ENCODE measurements at regions not wholly inside any gene's neighbourhood (a gene's known extent, or its start where the extent isn't known, plus 50 kb on each side); places are given as distances from the start of the nearest gene placed in this dataset.
"Not testable (repeated sequence)": the region's sequence is repeated elsewhere in the genome, so short reads cannot be mapped to it uniquely, and the experiment has no call there.

DNA sequence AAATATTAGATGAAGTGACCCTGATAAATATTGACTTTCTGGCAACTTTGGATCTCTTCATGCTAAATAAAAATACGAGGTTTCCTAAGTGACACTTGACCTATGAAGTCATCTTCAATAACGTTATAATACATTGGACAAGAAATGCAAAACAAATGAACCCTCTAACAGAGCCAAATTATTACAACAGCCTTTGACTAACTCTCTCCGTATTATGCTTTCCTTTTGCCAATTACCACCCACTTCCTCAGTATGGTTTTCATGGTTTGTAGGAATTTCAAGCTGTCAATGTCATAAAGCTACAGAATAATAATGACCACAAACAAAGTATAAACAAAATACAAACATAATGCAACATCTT is 210.5 kb downstream of the MOXD1 start:
- Mint-ChIP-seq H3K9me3 (no peaks in the 10 kb centered on the region), H3K27me3 (ENCODE audit: low read depth) (no peaks in the 10 kb centered on the region), H3K36me3 (ENCODE audit: low read depth) (no peaks in the 10 kb centered on the region), H3K27ac (no peak overlapping the region), H3K4me1 (ENCODE audit: low read depth) (peaks cover 5% of the 10 kb centered on the region), H3K4me3 (ENCODE audit: low read depth) (no peak overlapping the region)
- intact Hi-C loops (cut with micrococcal nuclease): no loop called here
- no peak for DNase-seq (ENCODE audit: low spot score)

GRCh38 chr6:132190097-132190814 is 211.0 kb downstream of the MOXD1 start:
- no peak for DNase-seq (ENCODE audit: low spot score)
- Mint-ChIP-seq H3K4me3 (ENCODE audit: low read depth) (no peak overlapping the region), H3K36me3 (ENCODE audit: low read depth) (no peaks in the 10 kb centered on the region), H3K9me3 (no peaks in the 10 kb centered on the region), H3K4me1 (ENCODE audit: low read depth) (peaks cover 5% of the 10 kb centered on the region), H3K27me3 (ENCODE audit: low read depth) (no peaks in the 10 kb centered on the region), H3K27ac (no peak overlapping the region)
- intact Hi-C loops (cut with micrococcal nuclease): no loop called here

- intact Hi-C loops (cut with micrococcal nuclease): no loop called here
- no peak overlapping the region for H3K27ac Mint-ChIP-seq
Observed at GRCh38 chr6:132188556-132189264, 212.6 kb downstream of the MOXD1 start.

DNA sequence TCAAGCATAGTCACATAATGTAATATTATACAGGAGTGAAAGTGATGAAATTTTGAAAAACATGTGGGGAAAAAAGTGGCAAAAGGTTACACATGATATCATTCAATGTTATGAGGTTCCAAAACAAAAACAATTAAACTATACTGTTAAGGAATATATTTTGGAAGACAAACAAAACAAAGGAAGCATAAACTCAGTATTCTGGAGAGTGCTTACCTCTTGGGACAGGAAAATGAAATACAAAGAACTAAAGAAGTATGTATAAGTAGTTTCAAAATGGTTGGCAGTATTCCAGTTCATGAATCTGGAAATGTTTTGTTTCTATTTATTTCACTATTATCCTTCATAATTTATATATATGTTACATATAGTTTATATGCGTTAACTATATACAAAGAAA is 213.5 kb downstream of the MOXD1 start:
- peaks cover 5% of the 10 kb centered on the region for H3K4me1 Mint-ChIP-seq (ENCODE audit: low read depth)
- H3K27ac Mint-ChIP-seq: no peak overlapping the region
- no peaks in the 10 kb centered on the region for H3K36me3 Mint-ChIP-seq (ENCODE audit: low read depth)
- no peak overlapping the region for H3K4me3 Mint-ChIP-seq (ENCODE audit: low read depth)
- intact Hi-C loops (cut with micrococcal nuclease): no loop called here
- no peaks in the 10 kb centered on the region for H3K9me3 Mint-ChIP-seq
- H3K27me3 Mint-ChIP-seq (ENCODE audit: low read depth): no peaks in the 10 kb centered on the region
- DNase-seq (ENCODE audit: low spot score): no peak

More at GRCh38 chr6:132188556-132189264, 212.6 kb downstream of the MOXD1 start:
- DNase-seq (ENCODE audit: low spot score): no peak
- peaks cover 5% of the 10 kb centered on the region for H3K4me1 Mint-ChIP-seq (ENCODE audit: low read depth)
- H3K4me3 Mint-ChIP-seq (ENCODE audit: low read depth): no peak overlapping the region
- H3K9me3 Mint-ChIP-seq: no peaks in the 10 kb centered on the region
- no peaks in the 10 kb centered on the region for H3K27me3 Mint-ChIP-seq (ENCODE audit: low read depth)
- H3K36me3 Mint-ChIP-seq (ENCODE audit: low read depth): no peaks in the 10 kb centered on the region

DNA sequence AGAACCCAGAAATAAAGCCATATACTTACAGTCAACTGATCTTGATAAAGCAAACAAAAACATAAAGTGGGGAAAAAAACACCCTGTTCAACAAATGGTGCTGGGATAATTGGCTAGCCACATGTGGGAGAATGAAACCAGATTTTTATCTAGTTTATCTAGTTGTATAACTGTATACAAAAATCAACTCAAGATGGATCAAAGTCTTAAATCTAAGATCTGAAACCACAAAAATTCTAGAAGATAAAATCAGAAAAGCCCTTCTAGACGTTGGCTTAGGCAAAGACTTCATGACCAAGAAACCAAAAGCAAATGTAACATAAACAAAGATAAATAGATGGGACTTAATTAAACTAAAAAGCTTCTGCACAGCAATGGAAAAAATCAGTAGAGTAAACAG is 216.3 kb downstream of the MOXD1 start:
- H3K27ac Mint-ChIP-seq; H3K27me3 Mint-ChIP-seq (ENCODE audit: low read depth); H3K4me3 Mint-ChIP-seq (ENCODE audit: low read depth); H3K9me3 Mint-ChIP-seq; H3K36me3 Mint-ChIP-seq (ENCODE audit: low read depth); DNase-seq (ENCODE audit: low spot score); intact Hi-C loops (cut with micrococcal nuclease); H3K4me1 Mint-ChIP-seq (ENCODE audit: low read depth): not testable (repeated sequence)

GRCh38 chr6:132179955-132180354 is 221.3 kb downstream of the MOXD1 start:
- no peak overlapping the region for H3K4me3 Mint-ChIP-seq (ENCODE audit: low read depth)
- H3K9me3 Mint-ChIP-seq: peaks cover 8% of the 10 kb centered on the region
- H3K27me3 Mint-ChIP-seq (ENCODE audit: low read depth): no peaks in the 10 kb centered on the region
- intact Hi-C loops (cut with micrococcal nuclease): no loop called here
- H3K27ac Mint-ChIP-seq: no peak overlapping the region
- H3K4me1 Mint-ChIP-seq (ENCODE audit: low read depth): no peaks in the 10 kb centered on the region
- no peaks in the 10 kb centered on the region for H3K36me3 Mint-ChIP-seq (ENCODE audit: low read depth)
- no peak for DNase-seq (ENCODE audit: low spot score)

DNA sequence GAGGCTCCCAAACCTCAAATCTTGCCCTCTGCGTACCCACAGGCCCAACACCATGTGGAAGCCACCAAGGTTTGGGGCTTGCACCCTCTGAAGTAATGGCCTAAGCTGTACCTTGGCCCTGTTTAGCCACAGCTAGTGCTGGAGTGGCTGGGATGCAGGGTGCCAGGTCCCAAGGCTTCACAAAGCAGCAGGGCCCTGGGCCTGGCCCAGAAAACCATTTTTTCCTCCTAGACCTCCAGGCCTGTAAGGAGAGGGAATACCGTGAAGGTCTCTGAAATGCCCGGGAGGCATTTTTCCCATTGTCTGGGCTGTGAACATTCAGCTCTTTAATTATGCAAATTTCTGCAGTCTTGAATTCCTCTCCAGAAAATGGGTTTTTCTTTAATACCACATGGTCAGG is 223.7 kb upstream of the CCN2 start:
- no peak for DNase-seq (ENCODE audit: low spot score)
- peaks cover 8% of the 10 kb centered on the region for H3K9me3 Mint-ChIP-seq

DNA sequence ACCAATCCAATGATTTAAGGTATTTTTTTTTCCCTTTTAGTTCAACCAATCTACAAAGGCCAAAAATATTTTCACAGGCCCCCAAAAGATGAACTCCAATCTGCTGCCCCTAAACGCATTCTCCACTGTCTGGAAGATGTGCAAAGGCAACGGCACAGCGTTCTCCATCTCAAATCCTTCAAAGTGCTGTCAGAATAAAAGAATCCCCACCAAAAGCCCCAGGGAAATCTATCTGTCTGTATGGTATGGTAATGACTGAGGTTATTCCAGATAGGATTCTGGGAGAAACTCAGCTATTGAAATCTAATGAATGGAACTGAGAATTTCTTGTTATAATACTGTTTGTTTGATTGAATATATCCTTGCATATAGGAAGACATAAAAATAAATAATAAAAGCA is 217.8 kb upstream of the CCN2 start:
- no peak overlapping the region for H3K27ac Mint-ChIP-seq
- H3K4me1 Mint-ChIP-seq (ENCODE audit: low read depth): no peaks in the 10 kb centered on the region
- H3K4me3 Mint-ChIP-seq (ENCODE audit: low read depth): no peak overlapping the region
- H3K27me3 Mint-ChIP-seq (ENCODE audit: low read depth): no peaks in the 10 kb centered on the region
- DNase-seq (ENCODE audit: low spot score): no peak
- H3K36me3 Mint-ChIP-seq (ENCODE audit: low read depth): no peaks in the 10 kb centered on the region
- H3K9me3 Mint-ChIP-seq: no peaks in the 10 kb centered on the region
- intact Hi-C loops (cut with micrococcal nuclease): no loop called here

More for the DNA sequence above, 223.7 kb upstream of the CCN2 start:
- H3K4me1 Mint-ChIP-seq (ENCODE audit: low read depth): no peaks in the 10 kb centered on the region
- H3K27me3 Mint-ChIP-seq (ENCODE audit: low read depth): no peaks in the 10 kb centered on the region
- no peak overlapping the region for H3K4me3 Mint-ChIP-seq (ENCODE audit: low read depth)
- H3K36me3 Mint-ChIP-seq (ENCODE audit: low read depth): no peaks in the 10 kb centered on the region
- no peak overlapping the region for H3K27ac Mint-ChIP-seq
- intact Hi-C loops (cut with micrococcal nuclease): no loop called here

- no peak overlapping the region for H3K4me3 Mint-ChIP-seq (ENCODE audit: low read depth)
- H3K27me3 Mint-ChIP-seq (ENCODE audit: low read depth): no peaks in the 10 kb centered on the region
- no peaks in the 10 kb centered on the region for H3K9me3 Mint-ChIP-seq
- intact Hi-C loops (cut with micrococcal nuclease): no loop called here
- DNase-seq (ENCODE audit: low spot score): no peak
- no peaks in the 10 kb centered on the region for H3K4me1 Mint-ChIP-seq (ENCODE audit: low read depth)
- no peak overlapping the region for H3K27ac Mint-ChIP-seq
- no peaks in the 10 kb centered on the region for H3K36me3 Mint-ChIP-seq (ENCODE audit: low read depth)
Observed at GRCh38 chr6:132167929-132168892, 217.0 kb upstream of the CCN2 start.

GRCh38 chr6:132166526-132167051 is 215.4 kb upstream of the CCN2 start:
- no peak overlapping the region for H3K27ac Mint-ChIP-seq
- H3K36me3 Mint-ChIP-seq (ENCODE audit: low read depth): no peaks in the 10 kb centered on the region
- intact Hi-C loops (cut with micrococcal nuclease): no loop called here
- no peaks in the 10 kb centered on the region for H3K27me3 Mint-ChIP-seq (ENCODE audit: low read depth)
- H3K4me1 Mint-ChIP-seq (ENCODE audit: low read depth): no peaks in the 10 kb centered on the region
- no peak for DNase-seq (ENCODE audit: low spot score)
- H3K9me3 Mint-ChIP-seq: no peaks in the 10 kb centered on the region
- no peak overlapping the region for H3K4me3 Mint-ChIP-seq (ENCODE audit: low read depth)

DNA sequence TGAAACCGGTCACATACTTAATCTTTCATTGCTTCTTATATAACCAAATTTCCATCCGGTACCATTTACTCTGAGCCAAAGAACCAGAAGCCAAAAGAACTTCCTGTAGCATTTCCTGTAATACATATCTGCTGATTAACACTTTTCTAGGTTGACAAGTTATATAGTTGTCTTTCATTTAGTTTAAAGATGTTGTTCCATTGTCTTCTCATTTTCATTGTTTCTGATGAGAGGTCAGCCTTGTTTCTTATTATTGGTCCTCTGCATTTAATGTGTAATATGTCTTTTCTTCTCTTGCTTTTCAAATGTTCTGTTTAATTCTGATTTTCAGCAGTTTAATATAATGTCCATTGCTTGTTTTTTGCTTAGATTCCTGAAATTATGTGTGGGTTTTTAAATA is 214.5 kb upstream of the CCN2 start:
- H3K36me3 Mint-ChIP-seq (ENCODE audit: low read depth): no peaks in the 10 kb centered on the region

GRCh38 chr6:132161283-132161682 is 210.1 kb upstream of the CCN2 start:
- H3K4me1 Mint-ChIP-seq (ENCODE audit: low read depth): no peaks in the 10 kb centered on the region
- H3K9me3 Mint-ChIP-seq: no peaks in the 10 kb centered on the region
- DNase-seq (ENCODE audit: low spot score): no peak
- H3K27ac Mint-ChIP-seq: no peak overlapping the region
- no peak overlapping the region for H3K4me3 Mint-ChIP-seq (ENCODE audit: low read depth)
- intact Hi-C loops (cut with micrococcal nuclease): no loop called here
- no peaks in the 10 kb centered on the region for H3K36me3 Mint-ChIP-seq (ENCODE audit: low read depth)
- H3K27me3 Mint-ChIP-seq (ENCODE audit: low read depth): no peaks in the 10 kb centered on the region

More for the DNA sequence above, 214.5 kb upstream of the CCN2 start:
- Mint-ChIP-seq H3K4me1 (ENCODE audit: low read depth) (no peaks in the 10 kb centered on the region), H3K27ac (no peak overlapping the region), H3K27me3 (ENCODE audit: low read depth) (no peaks in the 10 kb centered on the region), H3K9me3 (no peaks in the 10 kb centered on the region), H3K4me3 (ENCODE audit: low read depth) (no peak overlapping the region)
- intact Hi-C loops (cut with micrococcal nuclease): no loop called here
- no peak for DNase-seq (ENCODE audit: low spot score)

All from activated T-helper 2 cell treated with anti-CD3 and anti-CD28 coated beads, Interferon-gamma antibody, Interleukin-2, Interleukin-4, amounts not matched to agents 10 μg/mL and 5 μg/mL and 100 μg/mL, durations not matched to agents 14 hours and 24 hours and 36 hours (primary cell).